HL-60 (cell line): ENCODE measurements at regions not wholly inside any gene's neighbourhood (a gene's known extent, or its start where the extent isn't known, plus 50 kb on each side); places are given as distances from the start of the nearest gene placed in this dataset.

ENCODE experiments used
- DNase-seq, 2 experiments: peaks; one replicate each; pipeline ENCODE4 v3.0.0-alpha.2; 2010 to 2020; ENCODE audit warnings: low read depth in 1 of 2, low spot score in 1 of 2
- H3K27ac ChIP-seq: fragments of 250-450 bp; sonication (Bioruptor Pico); replicated peaks from 2 replicates; pipeline ENCODE4 v1.5.1; 2020; ENCODE audit warnings: mild to moderate bottlenecking, moderate library complexity
- H3K27me3 ChIP-seq: fragments of 250-450 bp; sonication (Bioruptor Pico); 2 replicates; pipeline ENCODE4 v1.5.1; 2021; ENCODE audit warnings: mild to moderate bottlenecking, moderate library complexity; ENCODE audit not compliant: insufficient read depth, poor library complexity, severe bottlenecking
- H3K4me3 ChIP-seq: replicated peaks from 2 replicates; pipeline ENCODE4 v1.5.1; 2011; ENCODE audit warnings: mild to moderate bottlenecking, control low read depth, low read length; ENCODE audit not compliant: insufficient read depth
- CTCF ChIP-seq: IDR thresholded peaks from one replicate; pipeline ENCODE4 v1.5.1; 2011; ENCODE audit warnings: low read length, control low read depth, inconsistent platforms; ENCODE audit not compliant: insufficient read depth
- GABPA ChIP-seq: IDR thresholded peaks from 2 replicates; pipeline ENCODE4 v1.6.1; 2012; ENCODE audit warnings: low read depth
- POLR2AphosphoS5 ChIP-seq: IDR thresholded peaks from 2 replicates; pipeline ENCODE4 v1.6.1; 2012; ENCODE audit warnings: low read depth
- REST ChIP-seq: IDR thresholded peaks from 2 replicates; pipeline ENCODE4 v1.6.1; 2012; ENCODE audit warnings: low read depth; ENCODE audit not compliant: insufficient replicate concordance
- SPI1 ChIP-seq: IDR thresholded peaks from 2 replicates; pipeline ENCODE4 v1.6.1; 2012; ENCODE audit warnings: low read depth, mild to moderate bottlenecking, borderline replicate concordance

GRCh38 chr17:77709594-77709993 lies 248.9 kb upstream of the TNRC6C start:
- H3K27me3 ChIP-seq: no peaks in the 10 kb centered on the region
- TF ChIP-seq CTCF (no peak), GABPA (no peak), POLR2AphosphoS5 (no peak), REST (no peak), SPI1 (no peak)
- no peak for DNase-seq
- H3K4me3 ChIP-seq: no peak overlapping the region
- no peak overlapping the region for H3K27ac ChIP-seq

GRCh38 chr17:77712578-77712977 lies 245.9 kb upstream of the TNRC6C start:
- Histone ChIP-seq H3K27ac (no peak overlapping the region), H3K27me3 (no peaks in the 10 kb centered on the region), H3K4me3 (no peak overlapping the region)
- TF ChIP-seq CTCF: no peak
- TF ChIP-seq POLR2AphosphoS5: no peak
- TF ChIP-seq GABPA: no peak
- TF ChIP-seq SPI1: no peak
- TF ChIP-seq REST: no peak
- DNase-seq: no peak

- H3K27ac ChIP-seq: no peak overlapping the region
- no peak for DNase-seq
- TF ChIP-seq REST (no peak), POLR2AphosphoS5 (no peak), SPI1 (no peak), GABPA (no peak), CTCF (no peak)
- no peaks in the 10 kb centered on the region for H3K27me3 ChIP-seq
- no peak overlapping the region for H3K4me3 ChIP-seq
These were observed 242.1 kb upstream of the TNRC6C start for GRCh38 chr17:77716289-77716926.
